ENCODE measurements at regions not wholly inside any gene's neighbourhood (a gene's known extent, or its start where the extent isn't known, plus 50 kb on each side); places are given as distances from the start of the nearest gene placed in this dataset.
A peak's percentile ranks its signal among the peaks of the same experiment; 100 is the strongest.

DNA sequence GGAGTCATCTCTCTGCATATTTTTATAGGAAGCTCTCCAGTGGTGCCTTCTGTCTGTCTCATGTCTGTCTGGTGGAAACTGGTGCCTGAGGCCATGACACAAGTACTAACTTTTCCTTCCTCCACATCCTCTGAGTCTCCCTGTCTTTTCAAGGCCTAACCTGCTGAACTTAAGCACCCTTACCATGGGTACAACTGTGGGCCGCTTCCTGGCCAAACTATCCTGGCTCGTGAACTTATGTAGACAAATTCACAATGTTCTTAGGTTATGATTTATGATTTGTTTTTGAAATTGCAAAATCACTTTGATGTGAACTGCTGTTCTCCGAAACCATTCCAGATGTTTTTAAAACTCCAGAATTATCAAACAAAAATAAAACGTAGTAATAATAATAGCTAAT is 804.5 kb upstream of the POU3F3 start:
- no peak for DNase-seq

DNA sequence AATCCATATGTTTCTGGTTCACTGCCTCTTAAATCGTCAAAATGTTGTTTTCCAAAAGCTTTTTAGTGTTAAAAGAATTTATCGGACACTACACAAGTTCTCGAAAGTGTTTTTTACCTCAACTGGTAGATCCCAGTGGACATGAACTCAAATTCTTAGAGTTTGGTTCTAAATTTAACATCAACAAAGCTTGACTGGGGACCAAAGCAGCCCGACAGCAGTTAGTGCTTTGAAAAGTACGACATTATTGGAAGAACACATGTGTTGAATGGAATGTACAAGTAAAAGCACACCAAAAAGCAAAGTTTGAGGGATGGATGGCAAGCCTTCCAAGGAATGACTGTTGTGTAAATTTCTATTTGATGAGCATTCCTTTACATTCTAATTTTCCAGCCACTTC is 803.9 kb upstream of the POU3F3 start:
- no peak for DNase-seq

DNA sequence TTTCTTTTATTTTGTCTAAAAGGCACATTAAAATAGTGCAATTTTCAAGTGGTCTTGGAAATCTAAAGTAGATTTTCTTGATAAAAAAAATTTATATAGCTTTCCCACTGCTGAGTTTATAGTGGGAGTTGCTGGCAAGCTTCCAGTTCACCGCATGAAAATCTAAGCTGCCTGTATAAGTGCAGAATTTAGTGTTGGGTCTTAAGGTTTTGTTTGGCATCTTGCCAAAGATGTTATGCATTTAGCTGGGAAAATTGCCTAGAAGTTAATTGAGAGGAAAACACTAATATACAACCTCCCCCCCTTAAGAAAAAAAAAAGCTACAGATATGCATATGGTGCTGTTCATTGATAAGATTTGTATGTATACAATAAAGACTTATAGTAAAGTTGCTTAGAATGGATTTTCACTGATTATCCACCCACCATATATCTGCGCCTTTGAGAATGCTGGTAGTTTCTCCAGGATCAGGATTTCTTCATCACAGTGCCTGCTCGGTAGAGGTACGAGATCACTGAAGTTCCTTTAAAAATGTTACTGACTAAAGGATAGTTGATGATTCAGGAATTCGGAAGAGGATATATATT is 803.2 kb upstream of the POU3F3 start:
- peak; percentile 5 for DNase-seq

DNA sequence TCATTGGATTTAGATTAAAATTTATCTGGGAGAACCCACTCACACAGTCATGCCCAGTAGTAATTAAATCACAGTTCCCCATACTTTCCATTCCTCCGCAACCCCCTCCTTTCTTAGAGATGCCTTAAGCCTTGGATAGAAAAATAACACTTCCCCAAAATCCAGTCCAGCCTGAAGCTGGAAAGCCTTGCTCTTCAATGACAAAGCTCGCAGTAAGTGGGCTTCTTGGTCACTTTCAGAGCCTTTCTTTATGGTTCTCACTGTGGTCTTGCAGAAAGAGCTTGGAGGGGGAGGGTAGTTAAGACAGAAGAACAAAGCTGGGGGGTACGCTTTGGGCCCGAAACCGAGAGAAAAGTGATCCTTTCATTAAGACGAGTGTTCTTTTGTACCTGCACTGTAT is 802.1 kb upstream of the POU3F3 start:
- no peak for DNase-seq

DNA sequence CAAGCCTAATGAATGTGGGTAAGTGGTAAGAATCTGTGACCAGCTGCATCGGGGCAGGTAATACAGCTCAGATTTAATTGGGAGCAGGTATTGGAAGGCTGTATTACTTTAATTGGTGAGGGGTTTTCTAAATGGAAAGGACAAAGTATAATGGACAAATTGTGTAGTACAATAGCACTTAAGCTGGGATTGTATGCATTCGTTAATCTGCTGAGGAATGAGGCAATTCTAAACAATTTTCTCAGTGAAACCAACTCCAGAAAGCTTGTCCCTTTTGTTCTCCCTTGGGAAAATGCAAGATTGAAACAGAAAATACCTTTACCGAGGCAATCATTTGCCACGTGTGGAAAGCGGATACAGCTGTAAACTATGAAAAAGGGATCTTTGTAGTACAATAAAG is 801.6 kb upstream of the POU3F3 start:
- DNase-seq: no peak

DNA sequence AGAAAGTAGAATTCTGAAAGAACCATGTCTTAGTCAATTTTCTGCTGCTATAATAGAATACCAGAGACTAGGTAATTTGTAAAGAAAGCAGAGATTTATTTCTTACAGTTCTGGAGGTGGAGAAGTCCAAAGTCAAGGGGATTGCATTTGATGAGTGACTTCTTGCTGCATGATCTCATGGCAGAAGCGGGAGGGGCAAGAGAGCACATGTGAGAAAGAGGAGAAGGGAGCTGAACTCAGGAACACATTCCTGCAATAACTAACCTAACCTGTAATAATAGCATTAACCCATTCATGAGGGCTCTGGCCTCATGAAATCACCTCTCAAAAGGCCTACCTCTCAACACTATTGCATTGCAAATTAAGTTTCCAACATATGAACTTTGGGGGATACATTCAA is 797.5 kb upstream of the POU3F3 start:
- no peak for DNase-seq

DNA sequence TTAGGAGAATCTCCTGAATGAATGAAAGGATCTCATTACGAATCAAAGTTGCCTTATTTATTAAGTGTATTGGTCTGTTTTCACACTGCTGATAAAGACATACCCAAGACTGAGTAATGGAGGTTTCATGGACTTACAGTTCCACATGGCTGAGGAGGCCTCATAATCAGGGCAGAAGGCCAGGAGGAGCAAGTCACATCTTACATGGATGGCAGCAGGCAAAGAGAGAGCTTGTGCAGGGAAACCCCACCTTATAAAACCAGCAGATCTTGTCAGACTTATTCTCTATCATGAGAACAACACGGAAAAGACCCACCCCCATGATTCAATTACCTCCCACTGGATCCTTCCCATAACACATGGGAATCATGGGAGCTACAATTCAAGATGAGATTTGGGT is 785.2 kb upstream of the POU3F3 start:
- DNase-seq: no peak

DNA sequence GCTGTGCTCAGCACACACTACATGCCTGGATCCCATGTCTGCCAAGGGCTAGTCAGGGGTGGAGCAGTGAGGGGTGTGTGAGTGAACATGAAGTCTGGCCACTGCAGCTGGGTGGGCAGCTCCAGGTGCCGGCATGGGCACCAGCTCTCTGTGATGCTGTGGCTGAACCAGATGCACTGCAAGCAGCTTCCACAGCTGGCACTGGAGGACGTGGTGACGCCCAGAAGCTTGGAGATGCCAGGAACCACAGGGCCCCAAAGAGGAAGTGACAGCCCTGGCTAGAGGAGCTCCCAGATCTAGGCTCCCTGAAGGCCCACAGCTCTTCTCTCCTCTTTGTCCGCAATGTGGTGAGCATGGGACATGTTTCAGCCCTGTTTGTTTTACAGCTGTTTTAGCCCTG is 776.3 kb upstream of the POU3F3 start:
- DNase-seq: no peak

DNA sequence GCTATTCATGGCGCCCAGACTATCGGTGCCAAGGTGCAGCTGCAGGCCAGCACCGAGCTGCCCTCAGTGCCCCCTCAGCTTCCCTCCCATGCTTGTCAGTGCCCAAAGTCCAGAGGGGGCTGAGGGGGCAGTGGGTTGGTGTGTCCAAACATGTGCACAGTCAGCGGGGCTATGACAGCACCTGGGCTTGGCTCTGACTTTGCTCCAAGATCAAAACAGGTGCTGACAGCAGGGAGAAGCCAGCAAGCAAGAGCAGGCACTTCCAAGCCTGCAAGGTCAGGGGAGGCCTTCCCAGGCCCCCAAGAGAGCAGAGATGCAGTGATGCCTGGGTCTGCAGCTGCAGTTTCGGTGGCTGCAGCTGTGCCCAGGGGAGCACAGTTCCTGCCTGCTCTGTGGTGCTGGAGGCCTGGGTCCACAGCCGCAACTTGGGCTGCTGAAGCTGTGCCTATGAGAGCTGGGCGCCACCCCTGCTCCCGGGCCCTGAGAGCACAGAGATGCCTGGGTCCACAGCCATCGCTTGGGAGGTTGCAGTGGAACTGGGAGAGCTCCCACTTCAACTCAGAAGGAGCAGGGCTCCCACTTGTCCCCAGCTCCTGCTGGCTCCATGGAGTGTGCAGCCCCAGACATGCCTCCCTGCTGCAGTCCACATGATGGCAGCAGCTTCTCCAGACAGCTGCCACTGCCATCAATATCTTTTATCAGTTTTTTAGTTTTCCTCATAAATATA is 775.3 kb upstream of the POU3F3 start:
- DNase-seq: no peak

DNA sequence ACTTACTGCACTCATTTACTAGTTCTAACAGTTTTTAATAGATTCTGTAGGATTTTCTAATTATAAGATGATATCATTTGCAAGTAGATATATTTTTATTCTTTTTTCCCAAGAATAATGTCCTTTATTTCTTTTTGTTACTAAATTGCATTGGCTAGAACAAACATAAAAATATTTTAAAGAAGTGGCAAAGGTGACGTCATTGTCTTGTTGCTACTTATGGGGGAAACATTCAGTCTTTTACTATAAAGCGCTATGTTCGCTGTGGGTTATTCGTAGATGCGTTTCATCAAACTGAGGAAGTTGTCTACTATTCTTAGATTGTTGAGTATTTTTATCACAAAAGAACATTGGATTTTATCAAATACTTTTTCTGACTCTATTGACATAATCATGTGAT is 765.2 kb upstream of the POU3F3 start:
- no peak for DNase-seq

DNA sequence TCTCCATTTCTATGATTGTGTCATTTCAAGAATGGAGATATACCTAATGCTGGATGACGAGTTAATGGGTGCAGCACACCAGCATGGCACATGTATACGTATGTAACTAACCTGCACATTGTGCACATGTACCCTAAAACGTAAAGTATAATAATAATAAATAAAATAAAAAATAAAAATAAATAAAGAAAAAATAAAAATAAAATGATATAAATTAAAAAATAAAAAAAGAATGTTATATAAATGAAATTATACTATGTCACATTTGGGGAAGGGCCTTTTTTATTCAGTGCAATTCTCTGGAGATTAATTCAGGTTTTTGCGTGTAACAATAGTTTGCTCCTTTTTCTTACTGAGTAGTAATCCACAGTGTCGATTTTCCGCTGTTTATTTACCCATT is 763.5 kb upstream of the POU3F3 start:
- no peak for DNase-seq

DNA sequence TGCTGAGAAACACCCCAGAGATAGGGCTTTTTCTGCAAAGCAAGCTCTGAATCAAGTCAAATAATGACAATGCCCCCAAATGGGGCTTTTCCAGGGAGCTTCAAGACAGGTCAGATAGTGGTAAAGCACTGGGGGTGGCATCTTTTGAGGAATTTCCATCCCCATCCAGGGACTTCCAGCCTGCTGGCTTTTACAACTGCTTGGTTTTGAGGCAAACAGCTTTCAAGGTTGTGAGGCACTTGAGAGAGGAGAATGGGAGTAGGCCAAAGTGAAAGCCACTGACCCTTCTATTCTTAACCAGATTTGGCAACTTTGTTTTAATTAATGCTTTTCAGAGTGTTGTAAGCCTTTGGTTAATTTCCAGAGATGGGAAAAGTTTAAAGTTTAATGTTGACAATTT is 762.0 kb upstream of the POU3F3 start:
- no peak for DNase-seq

DNA sequence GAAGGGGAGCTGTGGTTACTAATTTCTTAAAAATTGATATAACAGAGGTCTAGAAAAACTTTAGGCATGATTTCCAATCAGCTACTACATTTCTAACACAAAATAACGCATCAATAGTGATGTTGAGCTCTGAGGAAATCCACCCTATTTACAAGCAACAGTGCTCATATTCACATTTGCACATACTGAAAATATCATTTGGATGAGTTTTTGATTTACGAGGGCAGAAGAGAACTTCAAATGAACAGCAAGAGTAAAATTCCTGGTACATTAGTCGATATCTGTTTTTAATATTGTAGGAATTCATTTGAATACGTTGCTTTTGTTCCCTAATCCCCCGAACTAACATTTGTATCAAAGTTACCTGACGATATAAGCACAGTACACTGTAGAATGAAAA is 761.0 kb upstream of the POU3F3 start:
- no peak for DNase-seq

DNA sequence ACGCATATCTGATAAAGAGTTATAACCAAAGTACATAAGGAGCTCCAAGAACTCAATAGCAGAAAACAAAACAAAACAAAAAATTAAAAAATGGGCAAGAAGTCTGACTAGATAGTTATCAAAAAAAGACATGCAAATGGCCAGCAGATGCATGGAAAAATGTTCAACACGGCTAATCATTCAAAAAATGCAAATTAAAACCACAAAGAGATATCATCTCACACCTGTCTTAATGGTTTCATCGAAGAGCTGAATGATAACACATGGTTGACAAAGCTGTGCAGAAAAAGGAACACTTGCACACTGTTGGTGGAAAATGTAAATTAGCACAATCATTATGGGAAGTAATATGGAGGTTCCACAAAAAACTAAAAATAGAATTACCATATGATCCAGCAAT is 751.3 kb upstream of the POU3F3 start:
- DNase-seq: no peak

DNA sequence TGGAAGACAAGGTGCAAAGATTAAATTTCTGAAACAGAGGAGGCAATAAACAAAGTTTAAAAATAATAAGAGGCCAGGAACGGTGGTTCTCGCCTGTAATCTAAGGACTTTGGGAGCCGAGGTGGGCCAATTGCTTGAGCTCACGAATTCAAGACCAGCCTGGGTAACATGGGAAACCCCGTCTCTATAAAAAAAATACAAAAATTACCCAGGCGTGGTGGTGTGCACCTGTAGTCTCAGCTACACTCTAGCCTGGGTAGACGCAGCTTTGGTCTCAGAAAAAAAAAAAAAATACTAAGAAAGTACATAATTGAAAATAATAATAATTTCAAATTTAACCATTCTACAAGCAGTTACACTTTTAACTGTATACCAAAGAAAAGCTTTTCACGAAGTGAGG is 744.6 kb upstream of the POU3F3 start:
- DNase-seq: no peak

DNA sequence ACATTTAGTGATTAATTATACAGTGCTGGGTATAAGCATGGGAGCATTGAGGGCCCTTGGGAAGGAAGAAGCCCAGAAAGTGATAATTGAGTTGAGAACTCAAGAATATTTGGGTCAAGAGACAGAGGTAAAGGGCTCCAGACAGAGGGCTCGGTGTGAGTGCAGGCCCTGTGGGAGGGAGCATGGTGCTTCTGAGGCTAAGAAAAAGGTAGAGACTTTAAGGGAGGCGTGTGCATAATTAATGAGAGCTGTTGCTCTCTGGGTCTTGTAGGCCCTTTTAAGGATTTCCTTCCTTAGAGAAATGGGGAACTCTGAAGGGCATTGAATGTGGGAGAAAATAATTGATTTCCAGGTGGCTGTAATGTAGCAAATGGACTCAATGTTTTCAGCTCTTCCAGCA is 735.0 kb upstream of the POU3F3 start:
- no peak for DNase-seq

DNA sequence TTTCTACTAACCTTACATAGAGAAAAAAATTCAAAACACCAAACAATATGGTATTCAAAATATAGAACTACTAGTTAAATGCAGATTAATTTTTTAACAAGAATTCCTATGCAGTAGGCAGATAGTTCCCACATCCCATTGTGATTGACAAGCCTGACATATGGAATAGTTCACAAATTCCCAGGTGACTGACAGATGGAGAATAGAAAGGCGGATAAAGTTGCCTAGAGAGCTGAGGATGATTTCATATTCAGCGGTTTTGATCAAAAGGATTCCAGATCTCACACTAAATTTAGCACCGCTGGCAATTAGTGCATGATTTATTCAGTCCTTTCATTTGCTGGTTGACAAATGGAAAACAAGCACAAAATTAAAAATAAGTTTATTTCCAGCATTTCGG is 733.7 kb upstream of the POU3F3 start:
- DNase-seq: no peak

DNA sequence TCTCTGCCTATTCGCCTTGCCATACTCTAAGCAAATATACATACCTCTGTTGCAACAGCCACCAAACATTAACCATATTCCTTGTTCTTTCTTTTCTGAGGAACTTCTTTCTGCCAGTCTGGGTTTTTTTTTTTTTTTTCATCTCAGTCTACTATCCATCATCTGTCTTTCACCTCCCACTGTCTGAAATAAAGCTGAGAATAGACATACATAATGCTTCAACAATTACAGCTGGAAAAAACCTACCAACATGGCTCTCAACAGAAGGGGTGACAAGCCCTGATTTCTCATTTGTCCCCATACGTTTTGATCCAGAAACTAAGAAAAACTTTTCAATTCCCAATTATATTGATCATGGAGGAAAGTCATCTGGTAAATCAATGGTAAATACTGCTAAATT is 728.8 kb upstream of the POU3F3 start:
- DNase-seq: no peak

DNA sequence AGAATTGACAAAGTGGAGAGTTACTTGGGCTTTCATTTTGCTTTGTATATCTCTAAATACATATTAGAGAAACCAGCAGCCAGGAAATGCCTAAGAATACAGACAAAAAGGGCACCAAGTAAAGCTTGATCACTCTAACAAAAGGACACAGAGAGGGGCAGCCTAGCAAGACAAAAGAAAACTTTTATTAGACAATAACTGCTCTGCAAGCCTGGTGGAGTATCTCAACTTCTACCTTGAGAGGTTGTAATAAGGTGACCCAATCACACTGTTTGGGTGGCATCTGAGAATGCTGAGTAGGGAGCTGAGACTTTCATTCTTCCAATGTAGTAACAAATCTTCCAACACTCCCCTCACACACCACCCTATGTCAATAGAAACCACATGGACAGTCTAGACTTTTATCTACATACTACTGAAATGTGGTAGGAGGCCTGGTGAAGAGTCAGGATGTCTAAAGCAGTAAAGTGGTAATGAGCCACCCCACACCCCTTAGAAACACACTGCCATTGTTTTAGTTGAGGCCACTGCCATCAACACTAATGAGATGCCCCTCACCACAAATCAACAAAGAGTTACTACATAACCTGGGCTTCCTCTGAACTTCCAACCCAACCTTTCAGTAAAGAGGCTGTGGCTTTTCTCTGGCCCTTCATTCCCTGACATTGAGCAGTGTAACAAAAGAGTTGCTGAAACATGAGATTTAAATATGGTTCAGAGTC is 726.7 kb upstream of the POU3F3 start:
- no peak for DNase-seq

DNA sequence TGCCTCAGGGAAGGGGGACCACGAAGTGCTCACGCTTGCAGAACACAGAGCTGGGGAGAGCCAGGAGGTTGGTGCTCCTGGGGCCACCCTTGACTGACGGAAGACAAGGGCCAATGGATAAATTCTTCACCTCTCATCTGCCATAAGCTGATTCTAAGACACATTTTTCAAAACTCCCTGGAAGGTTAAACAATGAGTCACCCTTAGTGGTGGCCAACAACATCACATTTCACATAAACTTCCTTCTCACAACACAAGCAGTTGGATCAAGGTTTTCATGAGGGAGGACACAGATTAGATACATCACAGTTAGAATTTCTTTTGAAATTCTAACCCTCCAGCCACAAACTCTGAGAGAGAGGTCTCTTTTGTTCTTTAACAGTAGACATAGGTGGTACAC is 713.6 kb upstream of the POU3F3 start:
- DNase-seq: no peak

DNA sequence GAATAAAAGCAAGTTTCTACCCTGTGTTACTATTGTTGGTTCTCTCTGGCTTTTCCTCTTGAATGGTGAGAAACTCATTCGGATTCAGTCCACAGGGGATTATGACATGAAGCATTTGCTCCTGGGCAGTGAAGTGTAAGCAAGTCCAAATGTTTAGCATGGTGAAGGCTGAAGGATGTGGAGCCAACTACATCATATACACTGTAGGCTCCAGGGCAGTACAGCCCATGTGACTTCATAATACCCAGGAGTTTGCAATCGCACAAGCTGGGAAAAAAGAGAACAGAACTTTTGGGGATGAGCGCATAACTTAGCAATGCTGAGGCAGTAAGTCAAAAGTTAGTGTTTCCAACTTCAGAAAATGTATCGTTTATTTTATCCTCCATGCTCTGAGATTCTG is 695.7 kb upstream of the POU3F3 start:
- no peak for DNase-seq

DNA sequence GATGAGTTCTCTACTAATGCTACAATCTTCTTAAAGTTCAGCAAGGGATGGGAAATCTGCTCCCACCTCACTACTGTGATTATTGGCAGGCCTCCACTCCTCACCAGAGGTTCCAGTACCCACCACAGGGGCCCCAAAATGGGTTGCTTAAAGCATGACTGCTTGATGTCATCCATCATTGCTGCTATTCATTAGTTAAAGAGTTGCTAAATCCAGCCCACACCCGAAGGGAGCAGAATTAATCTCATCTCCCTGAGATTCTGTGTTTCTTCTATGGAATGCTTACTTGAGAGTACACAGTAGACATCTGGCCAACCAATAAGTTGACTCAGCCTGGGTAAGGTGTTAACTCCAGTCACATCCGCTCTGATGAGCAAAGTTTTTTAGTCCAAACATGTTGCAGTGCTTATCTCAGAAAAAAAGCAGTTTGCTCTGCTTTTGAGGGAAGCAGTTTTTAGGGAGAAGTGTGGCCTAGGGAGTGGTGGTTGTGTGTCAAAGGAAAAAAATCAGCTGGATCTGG is 690.2 kb upstream of the POU3F3 start:
- DNase-seq: no peak

DNA sequence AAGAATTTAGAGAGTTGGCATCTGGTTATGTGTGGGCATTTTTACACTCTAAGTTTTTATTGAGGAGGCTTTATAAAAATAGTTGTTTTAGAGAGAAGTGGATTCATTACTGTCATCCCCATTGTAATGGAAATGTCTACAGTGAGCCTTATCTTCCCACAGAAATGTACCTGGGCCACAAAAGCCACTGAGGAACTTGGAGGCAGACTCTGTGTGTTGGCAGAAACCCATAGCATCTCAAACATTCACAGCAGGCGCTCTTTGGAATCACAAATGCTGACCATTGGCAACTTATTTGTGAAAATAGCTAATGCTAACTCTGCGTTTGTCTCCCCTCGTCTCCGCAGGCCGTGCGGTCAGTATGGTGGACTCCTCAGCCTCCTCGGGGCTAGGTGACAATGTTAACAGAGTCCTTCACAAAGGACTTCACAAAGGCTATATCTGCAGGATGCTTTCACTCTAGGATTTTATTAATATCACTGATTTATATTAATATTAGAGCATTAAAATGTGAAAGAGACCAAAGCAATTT is 689.1 kb upstream of the POU3F3 start:
- no peak for DNase-seq

DNA sequence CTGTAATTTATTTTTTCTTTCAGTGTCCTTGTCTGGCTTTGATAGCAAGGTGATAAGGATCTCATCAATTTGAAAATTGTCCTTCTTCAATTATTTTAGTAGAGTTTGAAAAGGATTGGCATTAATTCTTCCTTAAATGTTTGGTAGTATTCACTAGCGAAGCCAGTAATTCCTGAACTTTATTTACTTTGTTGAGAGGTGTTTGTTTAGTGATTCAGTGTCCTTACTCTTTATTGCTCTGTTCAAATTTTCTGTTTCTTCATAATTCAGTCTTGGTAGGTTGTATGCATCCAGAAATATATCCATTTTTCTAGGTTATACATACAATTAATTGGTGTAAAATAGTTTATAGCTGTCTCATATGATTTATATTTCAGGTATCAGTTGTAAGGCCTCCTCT is 676.7 kb upstream of the POU3F3 start:
- no peak for DNase-seq

Measured in NCI-H69 (cell line).